Mesodermal cell (in vitro differentiated cells): ENCODE measurements at regions not wholly inside any gene's neighbourhood (a gene's known extent, or its start where the extent isn't known, plus 50 kb on each side); places are given as distances from the start of the nearest gene placed in this dataset.

Experiments
- H3K27ac ChIP-seq: 2 replicates; pipeline ENCODE4 v1.7.0; 2013; ENCODE audit warnings: mild to moderate bottlenecking, low read depth, low read length, moderate library complexity; ENCODE audit not compliant: severe bottlenecking
- H3K36me3 ChIP-seq: 2 replicates; pipeline ENCODE4 v1.7.1; 2013; ENCODE audit warnings: mild to moderate bottlenecking, low read length, moderate library complexity; ENCODE audit not compliant: control insufficient read depth, insufficient read depth
- H3K4me1 ChIP-seq: one replicate; pipeline ENCODE4 v1.7.1; 2013; ENCODE audit warnings: mild to moderate bottlenecking, low read length; ENCODE audit not compliant: insufficient read depth, control insufficient read depth, poor library complexity, severe bottlenecking
- H3K4me3 ChIP-seq: 2 replicates; pipeline ENCODE4 v1.7.0; 2013; ENCODE audit warnings: low read length, control low read depth, mild to moderate bottlenecking; ENCODE audit not compliant: insufficient read depth, poor library complexity, severe bottlenecking; ENCODE audit errors: extremely low read depth
- H3K9me3 ChIP-seq: 2 replicates; pipeline ENCODE4 v1.7.1; 2013; ENCODE audit warnings: mild to moderate bottlenecking, low read length, moderate library complexity; ENCODE audit not compliant: control insufficient read depth
- WGBS, 2 experiments: methylation state at CpG; one replicate each; pipeline ENCODE4 v1.1.5; 2013; ENCODE audit warnings: missing lambda C conversion rate in 2 of 2; ENCODE audit not compliant: insufficient coverage in 2 of 2; 5-methylcytosine and 5-hydroxymethylcytosine counted together

DNA sequence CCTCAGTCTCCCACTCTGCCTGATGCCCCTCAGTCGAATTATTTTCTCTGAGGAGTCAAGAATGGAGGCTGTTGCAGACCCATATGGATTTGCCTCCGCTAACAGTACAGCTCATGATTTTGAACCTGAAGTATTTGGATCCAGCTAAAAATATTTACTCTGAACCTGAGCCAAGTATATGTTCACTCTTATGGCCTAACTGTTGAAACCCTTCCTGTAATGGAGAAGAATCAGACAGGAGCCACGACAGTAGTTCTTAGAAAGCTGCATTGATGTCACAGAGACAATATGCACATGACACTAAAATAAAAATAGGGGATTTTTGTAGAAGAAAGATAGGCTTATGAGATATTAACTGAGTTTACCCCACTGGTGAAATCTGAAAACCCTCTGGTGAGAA, 1128.3 kb upstream of the FLRT2 start:
- Histone ChIP-seq H3K4me3 (no peak overlapping the region), H3K36me3 (no peaks in the 10 kb centered on the region), H3K4me1 (no peaks in the 10 kb centered on the region), H3K9me3 (no peaks in the 10 kb centered on the region), H3K27ac (no peak overlapping the region)
- 75% methylated on average over 2 of the region's 3 CpGs; no CpG with 5 or more reads in 1 of the 2 experiments for WGBS, 2 experiments

DNA sequence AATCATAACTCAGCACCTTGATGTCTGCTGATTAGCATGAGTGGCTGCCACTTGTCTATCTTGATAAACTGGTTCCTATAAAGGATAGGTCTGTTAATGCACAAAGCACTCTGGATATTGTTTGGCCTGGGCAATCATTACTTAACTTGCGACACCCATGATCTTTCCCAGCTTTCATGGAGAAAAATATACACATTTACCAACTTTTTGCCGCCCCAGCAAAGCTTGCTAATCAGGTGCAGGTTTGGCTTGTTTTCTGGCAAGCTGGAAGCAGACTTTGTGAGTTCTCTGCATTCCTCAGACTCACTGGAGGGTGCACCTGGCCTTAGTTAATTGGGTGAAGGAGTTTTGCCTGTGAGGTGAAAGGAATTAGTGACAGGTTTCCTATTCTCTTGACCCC, 1126.4 kb upstream of the FLRT2 start:
- WGBS, 2 experiments: 73% methylated on average over 2 of the region's 2 CpGs; no CpG with 5 or more reads in 1 of the 2 experiments
- no peaks in the 10 kb centered on the region for H3K4me1 ChIP-seq
- no peaks in the 10 kb centered on the region for H3K36me3 ChIP-seq
- no peak overlapping the region for H3K4me3 ChIP-seq
- H3K27ac ChIP-seq: no peak overlapping the region
- no peaks in the 10 kb centered on the region for H3K9me3 ChIP-seq

DNA sequence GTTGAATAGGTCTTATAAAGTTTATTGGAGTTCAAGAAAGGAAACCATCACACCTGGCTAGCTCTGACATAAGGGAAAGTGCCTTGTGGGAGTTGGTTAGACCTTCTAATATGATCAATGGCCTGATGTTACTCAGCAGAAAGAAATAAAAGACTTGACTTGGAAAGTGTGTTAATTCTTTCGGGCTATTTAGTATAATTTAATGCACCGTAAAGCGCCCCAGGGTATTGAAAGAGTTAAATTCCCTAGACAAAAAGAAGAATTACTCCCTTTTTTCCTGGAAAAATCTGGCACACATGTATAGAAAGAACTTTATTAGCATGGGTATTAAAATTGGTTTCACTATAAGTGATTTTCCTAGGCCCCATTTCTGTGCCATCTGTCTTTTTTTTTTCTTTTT, 1125.7 kb upstream of the FLRT2 start:
- Histone ChIP-seq H3K4me1 (no peaks in the 10 kb centered on the region), H3K9me3 (no peaks in the 10 kb centered on the region), H3K27ac (no peak overlapping the region), H3K36me3 (no peaks in the 10 kb centered on the region), H3K4me3 (no peak overlapping the region)
- no CpG with 5 or more reads among the region's 3 CpGs for WGBS, 2 experiments

DNA sequence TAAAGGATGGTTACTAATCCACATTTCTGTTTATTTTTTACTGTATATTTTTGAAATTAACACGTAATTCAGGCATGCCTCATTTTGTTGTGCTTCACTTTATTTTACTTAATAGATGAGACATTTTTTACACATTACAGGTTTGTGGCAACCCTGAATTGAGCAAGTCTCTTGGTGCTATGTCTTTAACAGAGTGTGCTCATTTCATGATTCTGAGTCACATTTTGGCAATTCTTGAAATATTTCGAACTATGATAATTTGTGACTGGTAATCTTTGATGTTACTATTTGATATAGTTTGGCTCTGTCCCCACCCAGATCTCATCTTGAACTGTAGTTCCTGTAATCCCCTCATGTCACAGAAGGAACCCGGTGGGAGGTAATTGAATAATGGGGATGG, 1120.5 kb upstream of the FLRT2 start:
- 50 to 100% methylated on average over 1 of the region's 3 CpGs for WGBS, 2 experiments
- H3K4me1 ChIP-seq: no peaks in the 10 kb centered on the region
- no peak overlapping the region for H3K4me3 ChIP-seq
- no peak overlapping the region for H3K27ac ChIP-seq
- H3K9me3 ChIP-seq: no peaks in the 10 kb centered on the region
- H3K36me3 ChIP-seq: no peaks in the 10 kb centered on the region

DNA sequence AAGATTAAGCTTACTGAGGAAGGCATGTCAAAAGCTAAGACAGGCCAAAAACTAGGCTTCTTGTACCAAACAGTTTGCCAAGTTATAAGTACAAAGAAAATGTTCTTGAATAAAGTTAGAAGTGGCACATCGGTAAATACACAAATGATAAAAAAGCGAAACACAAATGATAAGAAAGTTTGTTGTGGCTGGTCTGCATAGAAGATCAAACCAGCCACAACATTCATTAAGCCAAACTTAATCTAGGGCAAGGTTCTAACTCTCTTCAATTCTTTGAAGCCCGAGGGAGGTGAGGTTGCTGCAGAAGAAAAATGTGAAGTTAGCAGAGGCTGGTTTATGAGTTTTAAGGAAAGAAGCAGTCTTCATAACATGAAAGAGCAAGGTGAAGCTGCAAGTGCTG, 1119.6 kb upstream of the FLRT2 start:
- Histone ChIP-seq H3K36me3 (no peaks in the 10 kb centered on the region), H3K4me1 (no peaks in the 10 kb centered on the region), H3K4me3 (no peak overlapping the region), H3K27ac (no peak overlapping the region), H3K9me3 (no peaks in the 10 kb centered on the region)
- WGBS, 2 experiments: 80% methylated on average over 1 of the region's 3 CpGs; no CpG with 5 or more reads in 1 of the 2 experiments

DNA sequence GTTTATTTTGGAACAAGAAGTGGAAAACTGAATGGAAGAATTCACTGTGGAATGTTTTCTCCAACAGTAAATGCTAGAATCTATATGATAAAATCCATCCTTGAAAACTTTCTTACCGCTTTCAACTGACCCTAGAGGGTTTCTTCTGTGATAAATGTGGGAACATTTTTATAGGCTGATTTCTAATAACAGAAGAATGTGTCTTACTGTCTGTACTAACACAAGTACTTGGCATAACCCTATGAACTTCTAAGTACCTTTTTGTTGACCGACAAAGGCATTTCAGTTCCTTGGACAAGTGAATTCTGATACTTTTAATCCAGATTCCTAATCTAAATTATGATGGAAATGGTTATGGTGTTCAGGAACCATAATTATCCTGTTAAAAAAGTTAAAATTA, 1109.7 kb upstream of the FLRT2 start:
- H3K36me3 ChIP-seq: no peaks in the 10 kb centered on the region
- H3K27ac ChIP-seq: no peak overlapping the region
- no peaks in the 10 kb centered on the region for H3K9me3 ChIP-seq
- WGBS, 2 experiments: 83% methylated on average over 1 of the region's 2 CpGs; no CpG with 5 or more reads in 1 of the 2 experiments
- no peak overlapping the region for H3K4me3 ChIP-seq
- no peaks in the 10 kb centered on the region for H3K4me1 ChIP-seq

DNA sequence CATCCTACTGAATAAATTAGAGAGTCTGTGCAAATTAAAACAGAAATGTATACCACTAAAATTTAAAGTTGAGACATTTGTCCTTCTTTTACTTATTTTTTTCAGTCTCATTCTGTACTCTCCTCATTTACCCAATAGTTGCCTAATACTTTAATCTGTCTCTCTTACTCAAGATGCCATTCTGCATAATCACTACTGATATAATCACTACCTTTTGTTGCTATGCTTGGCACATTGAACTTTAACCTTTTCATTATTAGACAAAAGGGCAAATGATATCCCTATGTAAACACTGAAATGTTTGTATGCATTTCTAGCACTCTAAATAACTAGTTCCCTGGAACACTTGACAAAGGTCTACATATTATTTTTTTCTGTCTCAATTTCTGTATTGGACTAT, 1108.3 kb upstream of the FLRT2 start:
- Histone ChIP-seq H3K27ac (no peak overlapping the region), H3K36me3 (no peaks in the 10 kb centered on the region), H3K9me3 (no peaks in the 10 kb centered on the region), H3K4me3 (no peak overlapping the region), H3K4me1 (no peaks in the 10 kb centered on the region)

DNA sequence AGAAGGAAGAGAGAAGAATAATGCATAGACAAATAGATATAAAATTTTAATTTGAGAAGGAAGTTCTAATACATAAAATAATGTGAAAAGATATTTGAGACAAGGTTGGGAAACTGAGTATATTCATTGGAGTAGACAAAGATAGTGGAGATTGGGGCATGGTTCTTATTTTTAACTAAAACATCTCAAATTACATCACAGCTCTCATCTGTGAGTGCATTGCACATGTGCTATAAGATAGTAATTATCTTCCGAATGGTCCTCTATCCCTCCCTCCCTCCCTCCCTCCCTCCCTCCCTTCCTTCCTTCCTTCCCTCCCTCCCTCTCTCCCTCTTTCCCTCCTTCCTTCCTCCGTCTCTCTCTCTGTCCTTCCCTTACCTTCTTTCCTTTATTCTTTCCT, 1104.0 kb upstream of the FLRT2 start:
- WGBS, 2 experiments: no CpG with 5 or more reads among the region's 2 CpGs
- no peak overlapping the region for H3K4me3 ChIP-seq
- no peaks in the 10 kb centered on the region for H3K9me3 ChIP-seq
- no peak overlapping the region for H3K27ac ChIP-seq
- H3K4me1 ChIP-seq: no peaks in the 10 kb centered on the region
- no peaks in the 10 kb centered on the region for H3K36me3 ChIP-seq

DNA sequence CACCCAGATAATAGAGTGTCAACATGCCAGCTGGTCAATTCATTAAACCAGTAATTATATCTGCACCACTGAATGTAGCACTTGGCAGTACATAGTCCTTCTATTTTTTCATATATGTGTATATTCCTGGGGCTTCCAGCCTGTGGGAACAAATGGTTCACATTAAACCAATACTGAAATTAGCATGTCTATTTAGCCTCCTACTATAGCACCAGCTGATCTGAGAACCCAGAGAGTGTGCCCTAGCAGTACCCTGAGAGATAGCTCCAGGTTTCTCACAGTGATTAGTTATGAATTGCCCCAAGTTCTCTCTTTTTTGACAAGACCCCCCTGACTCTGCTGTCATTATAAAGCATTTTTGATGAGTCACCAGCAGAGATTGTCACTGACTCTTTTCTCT, 1097.3 kb upstream of the FLRT2 start:
- Histone ChIP-seq H3K36me3 (no peaks in the 10 kb centered on the region), H3K4me3 (no peak overlapping the region), H3K4me1 (no peaks in the 10 kb centered on the region), H3K9me3 (no peaks in the 10 kb centered on the region), H3K27ac (no peak overlapping the region)

DNA sequence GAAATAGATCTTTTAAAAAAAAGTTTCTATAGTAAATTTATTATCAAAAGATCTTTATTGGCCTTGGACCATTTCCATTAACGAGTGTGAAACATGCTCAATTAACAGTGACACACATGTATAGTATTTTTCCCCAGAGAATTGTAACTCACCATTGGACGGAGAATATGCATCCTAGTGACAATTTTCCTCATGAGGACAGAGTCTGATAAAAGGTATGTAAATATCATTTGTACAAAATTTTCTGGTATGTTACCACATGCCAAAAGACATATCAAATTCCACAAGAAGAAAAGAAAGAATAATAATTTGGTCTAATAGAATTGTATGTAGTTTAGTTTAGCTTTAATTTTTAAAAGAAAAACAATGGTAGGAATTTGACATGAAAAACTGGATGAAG, 1096.0 kb upstream of the FLRT2 start:
- no CpG with 5 or more reads among the region's 2 CpGs for WGBS, 2 experiments
- Histone ChIP-seq H3K27ac (no peak overlapping the region), H3K4me1 (no peaks in the 10 kb centered on the region), H3K36me3 (no peaks in the 10 kb centered on the region), H3K9me3 (no peaks in the 10 kb centered on the region), H3K4me3 (no peak overlapping the region)

DNA sequence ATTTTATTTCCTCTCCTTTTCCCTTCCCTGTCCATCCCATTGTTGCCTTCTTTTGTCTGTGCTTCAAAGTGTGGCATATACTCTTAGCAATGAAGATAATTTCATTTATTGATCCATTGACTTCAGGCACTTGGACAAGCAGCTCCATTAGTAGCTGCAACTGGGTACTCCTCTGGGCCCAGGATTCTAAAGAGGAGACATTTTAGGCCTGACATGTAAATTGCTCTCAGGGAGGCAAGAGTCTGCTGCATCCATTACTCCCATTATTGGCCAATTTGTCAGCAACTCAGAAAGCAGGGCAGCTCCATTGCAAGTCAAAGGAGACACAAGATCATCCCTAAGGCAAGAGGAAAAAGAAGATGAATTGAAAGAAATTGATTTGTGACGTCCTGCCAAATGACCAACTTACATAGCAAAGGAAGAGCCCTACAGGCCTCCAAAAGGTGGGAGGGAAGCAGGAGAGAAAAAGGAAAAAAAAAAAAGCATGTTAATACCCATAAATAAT, 1094.1 kb upstream of the FLRT2 start:
- WGBS, 2 experiments: no CpG with 5 or more reads among the region's 1 CpG
- H3K36me3 ChIP-seq: no peaks in the 10 kb centered on the region
- no peaks in the 10 kb centered on the region for H3K9me3 ChIP-seq
- no peak overlapping the region for H3K4me3 ChIP-seq
- no peak overlapping the region for H3K27ac ChIP-seq
- no peaks in the 10 kb centered on the region for H3K4me1 ChIP-seq

DNA sequence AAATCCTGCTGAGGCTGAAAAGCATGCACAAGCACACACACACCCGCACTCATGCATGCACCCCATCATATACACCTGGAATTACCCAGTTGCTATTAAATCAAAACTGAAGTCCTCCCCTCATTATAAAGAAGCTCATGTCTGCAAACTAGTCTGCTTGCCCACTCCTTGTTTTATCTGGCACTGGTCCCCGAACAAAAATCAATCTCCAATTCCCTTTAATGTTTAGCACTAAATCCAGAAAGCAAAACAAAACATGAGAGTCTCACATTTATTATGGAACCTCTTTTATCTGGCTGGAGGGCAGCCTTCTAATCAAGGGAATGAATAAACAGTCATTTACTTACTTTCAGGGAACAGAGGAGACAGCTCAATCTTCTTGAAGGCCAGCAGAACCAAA, 1093.4 kb upstream of the FLRT2 start:
- H3K4me3 ChIP-seq: no peak overlapping the region
- no peaks in the 10 kb centered on the region for H3K36me3 ChIP-seq
- 79 to 94% methylated on average over 2 of the region's 2 CpGs for whole genome bisulfite sequencing, 2 experiments
- H3K9me3 ChIP-seq: no peaks in the 10 kb centered on the region
- H3K4me1 ChIP-seq: no peaks in the 10 kb centered on the region
- no peak overlapping the region for H3K27ac ChIP-seq
